AG09309 (cell line): ENCODE measurements at regions not wholly inside any gene's neighbourhood (a gene's known extent, or its start where the extent isn't known, plus 50 kb on each side); places are given as distances from the start of the nearest gene placed in this dataset.

Source experiments
- DNase-seq: peaks from one replicate; pipeline ENCODE4 v3.0.0-alpha.2; 2010; ENCODE audit warnings: low read depth
- H3K4me3 ChIP-seq: 2 replicates; pipeline ENCODE4 v1.5.1; 2011; ENCODE audit warnings: mild to moderate bottlenecking, low read depth, low read length, moderate library complexity; ENCODE audit not compliant: control insufficient read depth
- CTCF ChIP-seq: IDR thresholded peaks from 2 replicates; pipeline ENCODE4 v1.5.1; 2011; ENCODE audit warnings: mild to moderate bottlenecking, low read depth, low read length, inconsistent platforms; ENCODE audit not compliant: insufficient read depth, control insufficient read depth; ENCODE audit errors: missing control alignments

- peak; percentile 2 for TF ChIP-seq CTCF
- no peak overlapping the region for H3K4me3 ChIP-seq
- peak; percentile 40 for DNase-seq
Observed at GRCh38 chr9:99326112-99326916, 104.2 kb downstream of the SEC61B start.

DNA sequence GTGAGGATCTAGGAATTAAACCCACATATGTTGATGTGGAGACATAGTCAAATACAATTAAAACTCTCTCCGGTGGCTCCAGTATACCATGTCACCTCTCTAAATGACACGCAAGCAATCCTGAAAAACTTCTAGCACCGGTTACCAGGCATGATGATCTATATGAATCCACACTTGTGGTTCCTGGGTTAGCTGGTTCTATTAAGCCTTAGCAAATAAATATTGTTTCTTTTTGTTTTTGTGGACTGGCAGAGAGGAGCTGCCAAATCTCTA is 104.8 kb downstream of the SEC61B start:
- H3K4me3 ChIP-seq: no peak overlapping the region
- DNase-seq: no peak
- no peak for TF ChIP-seq CTCF

- H3K4me3 ChIP-seq: no peak overlapping the region
- no peak for TF ChIP-seq CTCF
- no peak for DNase-seq
Observed at GRCh38 chr9:99327667-99328066, 105.6 kb downstream of the SEC61B start.

DNA sequence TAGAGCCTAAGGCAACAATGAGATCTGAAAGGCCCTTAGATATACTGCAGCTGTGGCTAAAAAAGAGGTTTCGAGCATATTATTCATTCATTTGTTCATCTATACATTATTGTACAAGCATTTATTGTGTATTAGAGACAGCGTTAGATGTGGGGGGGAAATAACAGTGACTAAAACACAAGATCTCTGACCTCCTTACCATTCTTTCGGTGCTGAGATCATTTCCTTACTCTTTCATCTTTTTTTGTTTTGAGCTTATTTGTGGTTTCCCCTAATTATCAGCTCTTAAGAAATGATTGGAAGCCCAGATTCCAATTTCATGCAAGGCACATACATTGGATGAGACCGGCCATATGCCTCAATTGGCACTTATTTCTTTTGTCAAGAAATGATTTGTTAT is 113.2 kb downstream of the SEC61B start:
- TF ChIP-seq CTCF: no peak
- H3K4me3 ChIP-seq: no peak overlapping the region
- no peak for DNase-seq

GRCh38 chr9:99336005-99336404 is 113.9 kb downstream of the SEC61B start:
- H3K4me3 ChIP-seq: no peak overlapping the region
- TF ChIP-seq CTCF: no peak
- DNase-seq: no peak

GRCh38 chr9:99336531-99336930 is 114.4 kb downstream of the SEC61B start:
- no peak for DNase-seq
- TF ChIP-seq CTCF: no peak
- no peak overlapping the region for H3K4me3 ChIP-seq

DNA sequence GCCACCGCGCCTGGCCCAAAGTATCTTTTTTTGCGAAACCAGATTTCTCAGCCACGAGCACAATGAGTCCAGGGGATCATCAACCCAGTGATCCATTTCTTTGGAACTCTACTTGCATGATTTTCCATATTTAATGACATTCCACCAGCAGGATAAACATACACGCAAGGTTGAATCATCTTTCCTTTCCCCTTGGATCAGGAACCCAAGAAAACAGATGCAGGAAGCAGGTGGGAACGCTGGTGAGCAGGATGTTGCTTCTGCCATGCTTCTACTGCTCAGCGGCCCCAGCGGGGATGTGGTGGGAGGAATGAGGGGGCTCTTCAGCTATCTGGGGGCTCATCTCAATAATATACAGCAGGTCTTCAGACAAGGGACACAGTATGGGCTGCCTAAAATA is 118.2 kb downstream of the SEC61B start:
- DNase-seq: no peak
- TF ChIP-seq CTCF: no peak
- H3K4me3 ChIP-seq: no peak overlapping the region
